ENCODE measurements at regions not wholly inside any gene's neighbourhood (a gene's known extent, or its start where the extent isn't known, plus 50 kb on each side); places are given as distances from the start of the nearest gene placed in this dataset.

DNA sequence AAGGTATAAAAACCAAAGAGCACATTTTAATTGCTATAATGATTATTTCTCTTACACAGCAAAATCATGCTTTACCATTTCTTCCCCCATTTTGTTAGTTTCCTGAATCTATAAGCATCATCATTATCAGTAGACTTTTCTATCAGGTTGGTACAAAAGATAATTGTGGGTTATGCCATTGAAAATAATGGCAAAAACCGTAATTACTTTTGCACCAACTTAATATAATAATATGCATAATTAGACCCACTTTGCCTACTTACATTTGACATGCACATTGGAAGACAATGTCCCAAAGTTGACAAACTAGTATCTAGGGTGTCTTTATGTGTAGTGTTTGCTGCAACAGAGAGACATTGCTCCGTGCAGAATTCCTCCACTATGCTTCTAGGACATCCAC, 594.2 kb downstream of the LMO4 start:
- DNase-seq, result no peak
- H3K27ac ChIP-seq (ENCODE audit: low read depth in 1 of 2, low read length in 2 of 2), result no peak overlapping the region
- no peaks in the 10 kb centered on the region for H3K27me3 ChIP-seq (ENCODE audit: control insufficient read depth in 1 of 2, insufficient read depth in 2 of 2, low read length in 1 of 2)
- H3K4me3 ChIP-seq (ENCODE audit: low read length in 2 of 2), result no peak overlapping the region
- H3K36me3 ChIP-seq (ENCODE audit: control insufficient read depth in 1 of 2, insufficient read depth in 2 of 2, low read length in 1 of 2), result no peaks in the 10 kb centered on the region
- peaks cover 2 to 4% of the 10 kb centered on the region in 2 donors for H3K4me1 ChIP-seq (ENCODE audit: control insufficient read depth in 1 of 2, insufficient read depth in 2 of 2, low read length in 2 of 2)
- 70 to 100% methylated on average over 2 of the region's 2 CpGs for WGBS, 2 donors
- no peak for ATAC-seq (ENCODE audit: low FRiP score)
- intact Hi-C loops (cut with DNase I), result loop anchor here in 1 of 2 donors (10.0 kb wide), 1 partner anchor 458 kb away; no protein-coding TSS in a partner anchor
- no peaks in the 10 kb centered on the region for H3K9me3 ChIP-seq (ENCODE audit: control insufficient read depth, low read length)

DNA sequence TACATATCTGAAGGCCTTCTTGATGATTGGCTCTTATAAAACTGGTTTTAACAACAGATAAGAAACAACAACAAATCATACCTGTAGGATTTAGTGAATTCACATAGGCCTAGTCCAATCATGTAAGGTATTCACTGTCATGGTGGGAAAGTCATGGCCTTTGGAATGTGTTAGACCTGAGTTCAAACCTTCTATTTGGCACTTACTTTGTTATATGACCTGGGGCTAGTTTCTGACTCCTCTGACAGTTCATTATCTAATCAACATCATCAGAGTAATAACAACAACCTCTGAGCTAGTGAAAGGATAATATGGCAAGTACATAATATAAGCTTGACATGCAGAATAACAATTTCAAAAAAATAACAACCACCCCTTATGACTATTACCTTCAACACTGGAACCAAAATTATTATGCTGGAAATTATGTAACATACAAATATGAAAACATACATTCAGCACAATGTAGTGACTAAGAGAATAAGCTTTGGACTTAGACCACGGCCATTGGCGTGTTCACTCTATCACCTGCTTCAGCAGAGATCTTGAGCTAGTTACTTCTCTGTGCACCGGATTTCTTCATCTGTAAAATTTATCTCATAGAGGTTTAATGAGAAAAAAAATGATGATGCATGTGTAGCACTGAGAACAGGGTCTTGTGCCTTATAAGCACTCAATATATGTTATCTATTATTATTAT, 597.6 kb downstream of the LMO4 start:
- Histone ChIP-seq H3K36me3 (ENCODE audit: control insufficient read depth in 1 of 2, insufficient read depth in 2 of 2, low read length in 1 of 2) (no peaks in the 10 kb centered on the region), H3K9me3 (ENCODE audit: control insufficient read depth, low read length) (no peaks in the 10 kb centered on the region), H3K27me3 (ENCODE audit: control insufficient read depth in 1 of 2, insufficient read depth in 2 of 2, low read length in 1 of 2) (no peaks in the 10 kb centered on the region), H3K4me1 (ENCODE audit: control insufficient read depth in 1 of 2, insufficient read depth in 2 of 2, low read length in 2 of 2) (peaks cover 0 to 5% of the 10 kb centered on the region in 2 donors), H3K4me3 (ENCODE audit: low read length in 2 of 2) (no peak overlapping the region), H3K27ac (ENCODE audit: low read depth in 1 of 2, low read length in 2 of 2) (no peak overlapping the region)
- 97 to 98% methylated on average over 3 of the region's 3 CpGs for WGBS, 2 donors
- DNase-seq (no peak), ATAC-seq (ENCODE audit: low FRiP score) (no peak)
- intact Hi-C loops (cut with DNase I), result loop anchor here in 1 of 2 donors (10.0 kb wide), 1 partner anchor 461 kb away; no protein-coding TSS in a partner anchor

DNA sequence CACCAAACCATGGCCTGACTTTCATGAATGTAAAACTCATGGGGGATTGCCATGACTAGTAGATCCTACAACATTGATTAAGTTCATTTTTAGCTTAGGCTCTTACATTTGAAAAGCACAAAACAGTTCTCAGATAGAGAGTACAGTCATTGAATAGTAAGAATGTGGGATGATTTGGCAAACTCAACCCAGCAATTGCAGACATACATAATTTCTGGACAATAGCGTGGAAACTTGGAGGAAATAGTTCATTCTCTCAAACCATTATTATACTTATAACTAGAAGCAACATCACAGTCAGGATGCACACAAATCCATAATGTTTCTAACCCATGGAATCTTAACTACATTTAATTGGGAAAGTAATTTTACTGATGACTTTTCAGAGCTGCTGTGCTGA, 598.2 kb downstream of the LMO4 start:
- Histone ChIP-seq H3K4me3 (ENCODE audit: low read length in 2 of 2) (no peak overlapping the region), H3K36me3 (ENCODE audit: control insufficient read depth in 1 of 2, insufficient read depth in 2 of 2, low read length in 1 of 2) (no peaks in the 10 kb centered on the region), H3K4me1 (ENCODE audit: control insufficient read depth in 1 of 2, insufficient read depth in 2 of 2, low read length in 2 of 2) (peaks cover 0 to 5% of the 10 kb centered on the region in 2 donors), H3K27ac (ENCODE audit: low read depth in 1 of 2, low read length in 2 of 2) (no peak overlapping the region), H3K9me3 (ENCODE audit: control insufficient read depth, low read length) (no peaks in the 10 kb centered on the region), H3K27me3 (ENCODE audit: control insufficient read depth in 1 of 2, insufficient read depth in 2 of 2, low read length in 1 of 2) (no peaks in the 10 kb centered on the region)
- WGBS, 2 donors, result 89% methylated on average over 1 of the region's 1 CpG
- intact Hi-C loops (cut with DNase I), result loop anchor here in 1 of 2 donors (10.0 kb wide), 1 partner anchor 462 kb away; no protein-coding TSS in a partner anchor
- no peak for DNase-seq
- no peak for ATAC-seq (ENCODE audit: low FRiP score)

DNA sequence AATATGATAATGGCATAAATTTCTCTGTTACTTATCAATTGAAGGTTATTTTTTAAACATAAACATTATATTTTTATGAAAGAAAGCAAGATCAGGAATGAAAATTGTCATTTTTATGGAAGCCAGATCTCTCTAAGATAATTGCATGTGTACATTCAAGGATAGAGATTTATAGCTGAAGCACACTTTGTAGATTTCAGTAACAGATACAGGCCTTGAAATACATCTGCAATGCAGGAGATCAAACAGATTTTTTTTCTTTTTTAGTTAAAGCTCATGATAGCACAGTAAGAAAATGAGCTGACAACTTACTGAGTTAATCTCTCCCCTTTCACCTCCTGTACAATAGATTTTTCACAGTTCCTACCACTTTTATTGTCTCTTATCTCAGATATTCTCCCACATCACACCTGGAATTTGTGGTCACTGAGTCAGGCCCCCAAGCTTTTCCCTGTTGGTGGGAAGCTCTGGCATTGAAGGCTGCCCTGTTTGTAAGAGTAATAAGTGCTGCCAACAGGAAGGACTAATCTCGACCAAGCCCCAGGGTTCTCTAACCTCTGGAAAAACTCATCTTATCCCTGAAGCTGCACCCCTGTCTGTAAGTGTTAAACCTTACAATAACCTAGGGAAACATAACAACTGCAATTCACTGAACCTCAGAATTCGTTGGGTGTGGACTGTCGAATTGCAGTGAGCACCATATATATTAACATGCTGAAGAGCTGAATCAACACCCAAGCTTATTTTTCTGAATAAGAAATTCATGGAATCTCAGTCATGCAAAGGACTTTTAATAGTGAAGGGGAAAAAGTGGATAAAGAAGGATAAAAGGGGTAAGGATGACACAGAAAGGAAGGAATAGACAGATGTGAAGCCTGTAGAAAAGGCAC, 599.0 kb downstream of the LMO4 start:
- Histone ChIP-seq H3K27ac (ENCODE audit: low read depth in 1 of 2, low read length in 2 of 2) (no peak overlapping the region), H3K4me3 (ENCODE audit: low read length in 2 of 2) (no peak overlapping the region), H3K9me3 (ENCODE audit: control insufficient read depth, low read length) (no peaks in the 10 kb centered on the region), H3K27me3 (ENCODE audit: control insufficient read depth in 1 of 2, insufficient read depth in 2 of 2, low read length in 1 of 2) (no peaks in the 10 kb centered on the region), H3K4me1 (ENCODE audit: control insufficient read depth in 1 of 2, insufficient read depth in 2 of 2, low read length in 2 of 2) (peaks cover 0 to 5% of the 10 kb centered on the region in 2 donors), H3K36me3 (ENCODE audit: control insufficient read depth in 1 of 2, insufficient read depth in 2 of 2, low read length in 1 of 2) (no peaks in the 10 kb centered on the region)
- ATAC-seq (ENCODE audit: low FRiP score) (no peak), DNase-seq (no peak)
- intact Hi-C loops (cut with DNase I), result loop anchor here in 1 of 2 donors (10.0 kb wide), 1 partner anchor 463 kb away; no protein-coding TSS in a partner anchor
- WGBS, 2 donors, result 48 to 69% methylated on average over 3 of the region's 3 CpGs

DNA sequence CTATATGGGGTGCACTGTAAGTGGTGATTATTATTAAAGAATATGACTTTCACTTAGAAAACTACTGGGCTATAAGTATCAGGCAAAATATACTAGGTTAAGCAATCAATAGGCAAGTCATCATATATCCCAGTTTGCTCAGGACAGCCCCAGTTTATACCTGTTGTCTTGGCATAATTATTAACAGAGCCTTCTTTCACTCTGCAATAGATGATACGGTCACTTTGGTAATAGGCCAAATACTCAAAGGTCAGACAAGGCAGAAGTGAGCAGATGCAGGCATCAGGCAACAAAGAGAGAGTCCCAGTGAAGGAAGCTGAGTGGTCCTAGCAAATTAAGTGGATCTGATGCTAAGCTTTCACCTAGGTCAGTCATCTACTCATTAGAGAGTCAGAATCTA, 599.9 kb downstream of the LMO4 start:
- WGBS, 2 donors, result 58 to 69% methylated on average over 1 of the region's 1 CpG
- Histone ChIP-seq H3K36me3 (ENCODE audit: control insufficient read depth in 1 of 2, insufficient read depth in 2 of 2, low read length in 1 of 2) (no peaks in the 10 kb centered on the region), H3K4me3 (ENCODE audit: low read length in 2 of 2) (no peak overlapping the region), H3K27ac (ENCODE audit: low read depth in 1 of 2, low read length in 2 of 2) (no peak overlapping the region), H3K9me3 (ENCODE audit: control insufficient read depth, low read length) (no peaks in the 10 kb centered on the region), H3K27me3 (ENCODE audit: control insufficient read depth in 1 of 2, insufficient read depth in 2 of 2, low read length in 1 of 2) (no peaks in the 10 kb centered on the region), H3K4me1 (ENCODE audit: control insufficient read depth in 1 of 2, insufficient read depth in 2 of 2, low read length in 2 of 2) (peaks cover 0 to 5% of the 10 kb centered on the region in 2 donors)
- ATAC-seq (ENCODE audit: low FRiP score) (no peak), DNase-seq (no peak)
- intact Hi-C loops (cut with DNase I), result loop anchor here in 1 of 2 donors (10.0 kb wide), 1 partner anchor 464 kb away; no protein-coding TSS in a partner anchor

DNA sequence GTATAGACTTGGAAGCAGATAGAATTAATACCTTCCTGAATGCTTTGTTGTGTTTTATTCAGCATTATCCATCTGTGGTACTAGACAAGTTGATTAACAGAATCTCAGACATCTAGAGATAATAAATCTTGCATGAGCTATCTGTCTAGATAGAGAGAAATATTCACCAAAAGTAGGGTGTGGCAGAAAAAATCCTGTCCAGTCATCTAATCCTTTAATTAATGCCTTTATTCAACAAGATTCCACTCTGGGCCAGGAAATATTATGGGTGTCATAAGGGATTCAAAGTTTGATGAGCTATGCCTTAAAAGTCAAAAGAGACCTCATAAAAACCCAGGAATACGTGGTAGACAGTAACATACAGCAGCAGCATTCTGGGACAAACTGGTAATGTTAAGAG, 601.2 kb downstream of the LMO4 start:
- H3K9me3 ChIP-seq (ENCODE audit: control insufficient read depth, low read length), result no peaks in the 10 kb centered on the region
- H3K36me3 ChIP-seq (ENCODE audit: control insufficient read depth in 1 of 2, insufficient read depth in 2 of 2, low read length in 1 of 2), result no peaks in the 10 kb centered on the region
- intact Hi-C loops (cut with DNase I), result loop anchor here in 1 of 2 donors (10.0 kb wide), 1 partner anchor 465 kb away; no protein-coding TSS in a partner anchor
- H3K4me1 ChIP-seq (ENCODE audit: control insufficient read depth in 1 of 2, insufficient read depth in 2 of 2, low read length in 2 of 2), result peaks cover 0 to 5% of the 10 kb centered on the region in 2 donors
- DNase-seq (no peak), ATAC-seq (ENCODE audit: low FRiP score) (no peak)
- WGBS, 2 donors, result 81 to 84% methylated on average over 1 of the region's 1 CpG
- no peak overlapping the region for H3K4me3 ChIP-seq (ENCODE audit: low read length in 2 of 2)
- H3K27ac ChIP-seq (ENCODE audit: low read depth in 1 of 2, low read length in 2 of 2), result no peak overlapping the region
- no peaks in the 10 kb centered on the region for H3K27me3 ChIP-seq (ENCODE audit: control insufficient read depth in 1 of 2, insufficient read depth in 2 of 2, low read length in 1 of 2)

DNA sequence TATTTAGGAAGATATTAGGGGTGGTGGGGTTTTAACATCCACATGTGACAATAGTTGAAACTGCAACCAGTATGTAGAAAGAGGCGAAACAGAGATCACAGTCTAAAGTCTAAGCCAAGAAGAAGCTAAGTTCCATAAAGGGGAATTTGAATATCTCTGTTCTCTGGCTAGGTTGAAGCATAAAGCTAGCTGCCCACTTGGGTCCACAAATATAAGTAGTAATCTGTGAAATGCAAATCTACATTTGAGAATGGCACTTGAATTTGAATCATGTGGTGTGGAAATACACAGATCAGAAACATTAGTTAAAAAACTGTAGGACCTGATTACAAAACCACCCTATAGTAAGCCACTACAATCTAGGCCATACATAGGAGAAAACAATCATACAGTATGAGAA, 602.1 kb downstream of the LMO4 start:
- DNase-seq (no peak), ATAC-seq (ENCODE audit: low FRiP score) (no peak)
- Histone ChIP-seq H3K27ac (ENCODE audit: low read depth in 1 of 2, low read length in 2 of 2) (no peak overlapping the region), H3K36me3 (ENCODE audit: control insufficient read depth in 1 of 2, insufficient read depth in 2 of 2, low read length in 1 of 2) (no peaks in the 10 kb centered on the region), H3K4me3 (ENCODE audit: low read length in 2 of 2) (no peak overlapping the region), H3K27me3 (ENCODE audit: control insufficient read depth in 1 of 2, insufficient read depth in 2 of 2, low read length in 1 of 2) (no peaks in the 10 kb centered on the region), H3K4me1 (ENCODE audit: control insufficient read depth in 1 of 2, insufficient read depth in 2 of 2, low read length in 2 of 2) (peaks cover 0 to 5% of the 10 kb centered on the region in 2 donors), H3K9me3 (ENCODE audit: control insufficient read depth, low read length) (no peaks in the 10 kb centered on the region)
- 36 to 99% methylated on average over 1 of the region's 1 CpG for WGBS, 2 donors
- intact Hi-C loops (cut with DNase I), result no loop called here

DNA sequence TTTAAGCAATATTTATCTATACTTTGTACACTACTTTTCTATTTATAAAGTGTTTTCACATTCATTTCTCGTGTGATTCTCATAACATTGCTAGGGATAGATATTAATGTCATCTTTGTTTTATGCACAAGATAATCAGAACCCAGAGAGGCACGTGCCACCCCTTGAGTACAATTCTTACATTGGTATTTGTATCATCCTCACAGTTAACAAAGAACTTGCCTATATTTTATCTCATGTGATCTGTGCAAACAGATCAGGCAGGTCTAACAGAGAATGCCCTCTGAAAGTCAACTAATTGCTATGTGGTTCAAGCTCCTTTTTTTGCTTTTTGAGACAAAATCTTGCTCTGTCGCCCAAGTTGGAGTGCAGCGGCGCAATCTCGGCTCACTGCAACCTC, 604.5 kb downstream of the LMO4 start:
- intact Hi-C loops (cut with DNase I), result no loop called here
- Histone ChIP-seq H3K36me3 (ENCODE audit: control insufficient read depth in 1 of 2, insufficient read depth in 2 of 2, low read length in 1 of 2) (no peaks in the 10 kb centered on the region), H3K4me1 (ENCODE audit: control insufficient read depth in 1 of 2, insufficient read depth in 2 of 2, low read length in 2 of 2) (peaks cover 0 to 5% of the 10 kb centered on the region in 2 donors), H3K4me3 (ENCODE audit: low read length in 2 of 2) (no peak overlapping the region), H3K27me3 (ENCODE audit: control insufficient read depth in 1 of 2, insufficient read depth in 2 of 2, low read length in 1 of 2) (no peaks in the 10 kb centered on the region), H3K9me3 (ENCODE audit: control insufficient read depth, low read length) (no peaks in the 10 kb centered on the region), H3K27ac (ENCODE audit: low read depth in 1 of 2, low read length in 2 of 2) (no peak overlapping the region)
- WGBS, 2 donors, result 95 to 98% methylated on average over 6 of the region's 6 CpGs
- no peak for DNase-seq
- ATAC-seq (ENCODE audit: low FRiP score), result no peak

Data from aorta (tissue), 5 donors.